ENCODE measurements at regions not wholly inside any gene's neighbourhood (a gene's known extent, or its start where the extent isn't known, plus 50 kb on each side); places are given as distances from the start of the nearest gene placed in this dataset.

- intact Hi-C loops (cut with DNase I): no loop called here
- no peaks in the 10 kb centered on the region for H3K27me3 ChIP-seq
Observed at GRCh38 chr14:44135972-44136371, 371.1 kb downstream of the FSCB start.

DNA sequence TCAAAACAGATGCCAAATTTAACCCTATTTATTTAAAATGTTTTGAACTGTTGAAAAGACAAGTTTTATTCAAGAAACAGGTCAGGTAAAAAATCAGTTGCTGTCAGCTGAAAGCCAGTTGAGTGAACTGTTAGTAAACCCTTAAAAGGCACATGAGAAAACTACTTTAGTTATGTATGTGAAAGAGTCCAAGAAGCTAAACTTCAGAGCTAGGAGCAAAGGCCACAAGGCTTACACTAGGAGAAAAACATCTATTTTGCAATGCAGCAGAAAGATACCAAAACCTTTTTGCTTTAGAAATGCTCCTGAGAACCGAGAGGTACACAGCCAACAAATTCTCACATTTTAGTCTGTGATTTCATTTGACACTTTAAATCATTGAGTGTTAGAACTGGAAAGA, 375.2 kb downstream of the FSCB start:
- intact Hi-C loops (cut with DNase I): no loop called here
- Histone ChIP-seq H3K27ac (no peak overlapping the region), H3K4me3 (no peak overlapping the region), H3K4me1 (no peaks in the 10 kb centered on the region), H3K36me3 (no peaks in the 10 kb centered on the region), H3K27me3 (no peaks in the 10 kb centered on the region), H3K9me3 (peaks cover 0 to 6% (median 0%) of the 10 kb centered on the region in 12 donors)
- TF ChIP-seq CTCF (IDR thresholded peaks at IDR 0.05) (no peak), POLR2A (IDR thresholded peaks at IDR 0.05) (no peak)
- ATAC-seq (no peak), DNase-seq (no peak)
- WGBS, 4 donors: 62 to 68% (median 65%) methylated on average over 1 of the region's 1 CpG

More at GRCh38 chr14:44135972-44136371, 371.1 kb downstream of the FSCB start:
- Histone ChIP-seq H3K36me3 (no peaks in the 10 kb centered on the region), H3K4me1 (no peaks in the 10 kb centered on the region), H3K4me3 (no peak overlapping the region), H3K27ac (no peak overlapping the region), H3K9me3 (no peaks in the 10 kb centered on the region)
- DNase-seq (no peak), ATAC-seq (no peak)
- TF ChIP-seq CTCF (IDR thresholded peaks at IDR 0.05) (no peak), POLR2A (IDR thresholded peaks at IDR 0.05) (no peak)
- 61 to 72% (median 63%) methylated on average over 5 of the region's 5 CpGs for WGBS, 4 donors

GRCh38 chr14:44113769-44114730, 393.0 kb downstream of the FSCB start:
- no peak for DNase-seq
- H3K27ac ChIP-seq: no peak overlapping the region
- no peaks in the 10 kb centered on the region for H3K4me1 ChIP-seq
- intact Hi-C loops (cut with DNase I): no loop called here
- no peaks in the 10 kb centered on the region for H3K27me3 ChIP-seq
- peaks cover 0 to 15% (median 0%) of the 10 kb centered on the region in 12 donors for H3K9me3 ChIP-seq
- H3K4me3 ChIP-seq: no peak overlapping the region
- 82 to 85% (median 83%) methylated on average over 7 of the region's 7 CpGs for WGBS, 4 donors
- no peak for TF ChIP-seq POLR2A (IDR thresholded peaks at IDR 0.05)
- no peak for TF ChIP-seq CTCF (IDR thresholded peaks at IDR 0.05)
- H3K36me3 ChIP-seq: no peaks in the 10 kb centered on the region
- no peak for ATAC-seq

DNA sequence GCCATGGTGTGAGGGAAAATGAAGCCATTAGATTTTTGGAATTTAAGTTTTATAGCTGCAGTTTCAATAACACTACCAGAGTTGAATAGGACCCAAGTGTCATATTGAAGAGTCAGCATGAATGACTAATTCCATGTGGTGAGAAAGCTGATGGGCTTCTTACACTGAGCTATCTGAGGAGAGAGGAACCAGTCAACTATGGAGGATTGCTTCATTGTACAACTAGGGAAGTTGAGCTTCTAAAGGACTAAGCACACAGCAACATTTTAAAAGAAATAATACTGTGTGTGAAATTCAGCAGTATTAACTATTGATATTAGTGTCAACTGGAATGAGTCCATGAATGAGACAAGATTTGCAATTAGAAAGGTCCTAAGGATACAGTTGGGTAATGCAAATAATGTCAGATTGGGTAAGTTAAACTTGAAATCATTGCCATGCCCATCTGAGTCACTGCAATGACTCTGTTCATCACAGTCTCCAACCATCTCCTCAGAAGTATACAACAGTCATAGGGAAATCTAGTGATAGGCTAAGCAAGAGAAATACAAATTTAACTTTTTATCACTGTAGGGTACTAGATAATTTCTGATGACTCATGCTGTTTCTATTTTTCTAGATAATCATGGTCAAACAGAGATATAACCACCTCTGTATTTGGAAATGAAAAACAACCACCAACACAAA, 394.2 kb downstream of the FSCB start:
- Histone ChIP-seq H3K27me3 (no peaks in the 10 kb centered on the region), H3K4me3 (no peak overlapping the region), H3K36me3 (no peaks in the 10 kb centered on the region), H3K27ac (no peak overlapping the region), H3K9me3 (peaks cover 0 to 18% (median 0%) of the 10 kb centered on the region in 12 donors), H3K4me1 (no peaks in the 10 kb centered on the region)
- intact Hi-C loops (cut with DNase I): no loop called here
- DNase-seq (no peak), ATAC-seq (no peak)
- no peak for TF ChIP-seq POLR2A (IDR thresholded peaks at IDR 0.05)
- no peak for TF ChIP-seq CTCF (IDR thresholded peaks at IDR 0.05)
